PC-3 (cell line): ENCODE measurements at regions not wholly inside any gene's neighbourhood (a gene's known extent, or its start where the extent isn't known, plus 50 kb on each side); places are given as distances from the start of the nearest gene placed in this dataset.

Experiments used
- ATAC-seq: fragments of 200-7000 bp; cut with Tn5 transposase; 2 replicates; pipeline ENCODE4 v1.9.1; 2020; ENCODE audit warnings: mild to moderate bottlenecking, moderate library complexity
- BruUV-seq: library from RNA; stranded (reverse); fragments of 400-500 nt; replicated peaks from 2 replicates; lab custom pipeline; 2021; lab: Mats Ljungman, UMichigan
- CTCF ChIA-PET: fragments of 300-600 bp; sonication (Branson Sonifier 250); formaldehyde crosslinking; loops from one replicate; lab custom pipeline; 2022; ENCODE audit warnings: antibody characterized with exemption; lab: Charles Lee
- POLR2A ChIA-PET: fragments of 300-600 bp; sonication (Branson Sonifier 250); formaldehyde crosslinking; loops from one replicate; lab custom pipeline; 2022; ENCODE audit warnings: antibody characterized with exemption; ENCODE audit not compliant: unreplicated experiment; lab: Charles Lee
- DNase-seq: peaks from one replicate; pipeline ENCODE4 v3.0.0-alpha.2; 2015
- H2AFZ ChIP-seq: fragments of 300-600 bp; sonication (generic); 2 replicates; pipeline ENCODE4 v1.6.0; 2016; ENCODE audit warnings: antibody characterized with exemption, low read length
- H3F3A ChIP-seq: fragments of 300-600 bp; sonication (generic); one replicate; pipeline ENCODE4 v1.6.0; 2017; ENCODE audit warnings: antibody characterized with exemption, low read length, control low read depth, mild to moderate bottlenecking; ENCODE audit not compliant: unreplicated experiment
- H3K27ac ChIP-seq: fragments of 300-600 bp; sonication (generic); 2 replicates; pipeline ENCODE4 v1.5.1; 2016; ENCODE audit warnings: mild to moderate bottlenecking, low read length
- H3K27me3 ChIP-seq: fragments of 300-600 bp; sonication (generic); 2 replicates; pipeline ENCODE4 v1.6.1; 2016; ENCODE audit warnings: low read length, mixed read lengths
- H3K36me3 ChIP-seq: fragments of 300-600 bp; sonication (generic); 2 replicates; pipeline ENCODE4 v1.6.1; 2016; ENCODE audit warnings: low read depth, mixed run types, low read length, mixed read lengths
- H3K4me1 ChIP-seq: fragments of 300-600 bp; sonication (generic); 2 replicates; pipeline ENCODE4 v1.5.1; 2016; ENCODE audit warnings: low read length; ENCODE audit not compliant: insufficient read depth
- H3K4me2 ChIP-seq: fragments of 300-600 bp; sonication (generic); 2 replicates; pipeline ENCODE4 v1.6.0; 2016; ENCODE audit warnings: low read length
- H3K4me3 ChIP-seq: fragments of 300-600 bp; sonication (generic); 2 replicates; pipeline ENCODE4 v1.5.1; 2016; ENCODE audit warnings: mild to moderate bottlenecking, low read length, mixed read lengths
- H3K79me2 ChIP-seq: fragments of 300-600 bp; sonication (generic); 2 replicates; pipeline ENCODE4 v1.6.1; 2017; ENCODE audit warnings: low read length, mixed read lengths
- H3K9ac ChIP-seq: fragments of 300-600 bp; sonication (generic); 2 replicates; pipeline ENCODE4 v1.6.0; 2016; ENCODE audit warnings: mild to moderate bottlenecking, low read length
- H3K9me2 ChIP-seq: fragments of 300-600 bp; sonication (generic); replicated peaks from 2 replicates; pipeline ENCODE4 v1.6.1; 2016; ENCODE audit warnings: mixed run types, low read length, mixed read lengths
- H3K9me3 ChIP-seq: fragments of 300-600 bp; sonication (generic); 2 replicates; pipeline ENCODE4 v1.6.1; 2016; ENCODE audit warnings: low read length, mixed read lengths
- H4K20me1 ChIP-seq: fragments of 300-600 bp; sonication (generic); 2 replicates; pipeline ENCODE4 v1.6.1; 2016; ENCODE audit warnings: low read length, mixed read lengths
- CTCF ChIP-seq: fragments of 300-600 bp; sonication (generic); conservative IDR thresholded peaks from 2 replicates; pipeline ENCODE4 v1.5.1; 2017; ENCODE audit warnings: antibody characterized with exemption, low read depth, mild to moderate bottlenecking, low read length
- EZH2 ChIP-seq: fragments of 300-600 bp; sonication (generic); IDR thresholded peaks from one replicate; pipeline ENCODE4 v1.6.1; 2017; ENCODE audit warnings: antibody characterized with exemption, mild to moderate bottlenecking, low read length; ENCODE audit not compliant: unreplicated experiment
- EZH2phosphoT487 ChIP-seq: fragments of 300-600 bp; sonication (generic); IDR thresholded peaks from 2 replicates; pipeline ENCODE4 v1.6.1; 2018; ENCODE audit warnings: mild to moderate bottlenecking, antibody characterized with exemption, low read length, borderline replicate concordance
- intact Hi-C: fragments of 100-400 bp; cut with micrococcal nuclease; formaldehyde crosslinking; loops from 2 replicates; pipeline ENCODE4 v1.9.0; 2023

DNA sequence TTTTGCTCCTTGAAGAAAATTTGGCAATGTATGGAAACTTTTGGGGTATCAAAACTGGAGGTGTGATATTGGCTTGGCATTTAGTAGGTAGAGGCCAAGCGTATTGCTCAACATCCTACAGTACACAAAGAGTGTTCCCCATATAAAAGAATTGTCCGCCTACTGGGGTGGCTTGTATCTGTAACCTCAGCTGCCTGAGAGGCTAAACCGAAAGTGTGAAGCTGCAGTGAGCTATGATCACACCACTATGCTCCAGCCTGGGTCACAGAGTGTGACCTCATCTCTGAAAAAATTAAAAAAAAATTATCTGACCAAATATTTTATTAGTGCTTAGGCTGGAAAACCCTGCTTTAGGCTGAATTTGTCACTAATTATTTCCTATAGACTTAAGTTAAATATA lies 483.9 kb downstream of the PYDC2 start:
- H3K4me1 ChIP-seq: no peaks in the 10 kb centered on the region
- H3K27ac ChIP-seq: no peak overlapping the region
- H3K4me3 ChIP-seq: no peak overlapping the region
- CTCF ChIA-PET: no interaction called here
- no peaks in the 10 kb centered on the region for H3K79me2 ChIP-seq
- H3K36me3 ChIP-seq: no peaks in the 10 kb centered on the region
- H3K9me2 ChIP-seq: no peaks in the 10 kb centered on the region
- H3F3A ChIP-seq: no peaks in the 10 kb centered on the region
- BruUV-seq: no TSS peak
- POLR2A ChIA-PET: interaction anchor here (0.8 kb wide), 1 partner anchor 111 kb away, joined by 4 read pairs; no protein-coding TSS in a partner anchor
- H3K9ac ChIP-seq: no peak overlapping the region
- H3K9me3 ChIP-seq: no peaks in the 10 kb centered on the region
- H4K20me1 ChIP-seq: no peaks in the 10 kb centered on the region
- intact Hi-C loops: no loop called here
- DNase-seq: no peak
- H3K27me3 ChIP-seq: no peaks in the 10 kb centered on the region
- no peak for ATAC-seq
- no peak overlapping the region for H3K4me2 ChIP-seq
- H2AFZ ChIP-seq: no peak overlapping the region
- TF ChIP-seq CTCF (no peak), EZH2phosphoT487 (no peak), EZH2 (no peak)

DNA sequence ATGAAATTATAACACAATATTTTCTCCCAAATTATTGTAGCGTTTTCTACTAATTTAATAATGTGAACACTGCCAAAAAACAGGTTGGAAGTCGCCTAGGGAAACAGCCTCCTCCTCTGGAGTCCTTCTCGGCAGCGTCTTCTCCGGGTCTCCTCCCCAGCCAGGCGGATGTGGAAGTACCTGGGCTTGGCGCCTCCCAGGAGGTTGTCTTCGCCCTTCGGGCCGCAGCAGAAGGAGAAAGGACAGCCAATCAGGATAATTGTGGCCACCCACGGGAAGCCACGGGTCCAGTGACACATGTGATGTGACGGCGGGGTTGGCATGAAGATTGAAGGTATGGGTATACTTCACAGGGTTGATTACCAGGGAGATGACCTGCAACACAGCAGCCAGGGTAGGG lies 491.2 kb downstream of the PYDC2 start:
- Histone ChIP-seq H3K9me3 (no peaks in the 10 kb centered on the region), H3F3A (no peaks in the 10 kb centered on the region), H3K79me2 (no peaks in the 10 kb centered on the region), H4K20me1 (no peaks in the 10 kb centered on the region), H3K36me3 (no peaks in the 10 kb centered on the region), H3K27me3 (no peaks in the 10 kb centered on the region; the same call in 1 of the 2 replicates), H3K9ac (no peak overlapping the region), H3K4me2 (no peak overlapping the region), H3K27ac (no peak overlapping the region), H3K4me1 (no peaks in the 10 kb centered on the region), H2AFZ (no peak overlapping the region), H3K9me2 (no peaks in the 10 kb centered on the region), H3K4me3 (no peak overlapping the region)
- TF ChIP-seq EZH2phosphoT487 (no peak), CTCF (no peak), EZH2 (no peak)
- intact Hi-C loops: no loop called here
- CTCF ChIA-PET: no interaction called here
- POLR2A ChIA-PET: no interaction called here
- no TSS peak for BruUV-seq
- DNase-seq: no peak
- no peak for ATAC-seq

DNA sequence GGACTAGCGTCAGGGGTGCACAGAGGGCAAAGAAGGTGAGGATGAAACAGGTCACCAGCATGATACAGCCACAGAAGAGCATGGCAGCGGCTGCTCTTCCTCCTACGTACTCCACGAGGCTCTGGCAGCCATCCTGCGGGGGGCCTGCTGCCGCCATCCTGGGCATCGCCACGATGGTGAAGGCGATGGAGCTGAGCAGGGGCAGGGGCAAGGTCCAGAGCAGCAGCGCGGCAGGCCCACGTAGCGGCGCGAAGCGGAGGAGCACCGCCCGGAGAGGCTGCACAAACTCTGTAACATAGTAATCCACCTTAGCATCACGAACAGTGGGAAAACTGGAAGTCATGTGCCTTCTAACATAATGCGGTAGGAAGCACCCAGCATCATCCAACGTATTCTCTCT lies 491.6 kb downstream of the PYDC2 start:
- H3F3A ChIP-seq: no peaks in the 10 kb centered on the region
- H2AFZ ChIP-seq: no peak overlapping the region
- no peaks in the 10 kb centered on the region for H3K9me2 ChIP-seq
- no peak for TF ChIP-seq EZH2
- no peak overlapping the region for H3K4me2 ChIP-seq
- H3K9me3 ChIP-seq: no peaks in the 10 kb centered on the region
- BruUV-seq: no TSS peak
- ChIA-PET CTCF (no interaction called here), POLR2A (interaction anchor here (0.6 kb wide), 1 partner anchor 248 kb away, joined by 7 read pairs; no protein-coding TSS in a partner anchor)
- ATAC-seq (no peak), DNase-seq (no peak)
- no peak overlapping the region for H3K27ac ChIP-seq
- H3K4me3 ChIP-seq: no peak overlapping the region
- H3K4me1 ChIP-seq: no peaks in the 10 kb centered on the region
- intact Hi-C loops: no loop called here
- no peak overlapping the region for H3K9ac ChIP-seq
- no peaks in the 10 kb centered on the region for H3K36me3 ChIP-seq
- H3K79me2 ChIP-seq: no peaks in the 10 kb centered on the region
- no peaks in the 10 kb centered on the region for H4K20me1 ChIP-seq
- H3K27me3 ChIP-seq: no peaks in the 10 kb centered on the region; the same call in 1 of the 2 replicates
